ENCODE measurements at regions not wholly inside any gene's neighbourhood (a gene's known extent, or its start where the extent isn't known, plus 50 kb on each side); places are given as distances from the start of the nearest gene placed in this dataset.

DNA sequence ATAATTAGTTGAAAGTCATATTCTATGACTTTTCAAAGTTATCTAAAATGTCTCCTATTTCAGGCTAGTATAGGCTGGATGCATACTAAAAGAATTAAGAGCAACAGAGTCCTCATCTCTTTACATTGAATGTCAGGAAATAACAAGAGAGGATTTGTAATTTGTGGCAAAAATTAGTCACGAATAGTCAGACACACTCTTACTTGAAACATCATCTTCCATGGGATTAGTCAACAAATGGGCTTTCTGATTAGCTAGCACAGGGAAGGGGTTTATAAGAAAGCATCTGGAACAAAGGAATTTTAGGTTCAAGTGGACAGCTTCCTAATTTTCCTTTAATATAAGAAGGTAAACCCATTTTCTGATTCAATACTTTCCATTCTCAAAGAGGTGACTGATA, 330.3 kb upstream of the MEX3C start:
- TF ChIP-seq, protein P1, sequence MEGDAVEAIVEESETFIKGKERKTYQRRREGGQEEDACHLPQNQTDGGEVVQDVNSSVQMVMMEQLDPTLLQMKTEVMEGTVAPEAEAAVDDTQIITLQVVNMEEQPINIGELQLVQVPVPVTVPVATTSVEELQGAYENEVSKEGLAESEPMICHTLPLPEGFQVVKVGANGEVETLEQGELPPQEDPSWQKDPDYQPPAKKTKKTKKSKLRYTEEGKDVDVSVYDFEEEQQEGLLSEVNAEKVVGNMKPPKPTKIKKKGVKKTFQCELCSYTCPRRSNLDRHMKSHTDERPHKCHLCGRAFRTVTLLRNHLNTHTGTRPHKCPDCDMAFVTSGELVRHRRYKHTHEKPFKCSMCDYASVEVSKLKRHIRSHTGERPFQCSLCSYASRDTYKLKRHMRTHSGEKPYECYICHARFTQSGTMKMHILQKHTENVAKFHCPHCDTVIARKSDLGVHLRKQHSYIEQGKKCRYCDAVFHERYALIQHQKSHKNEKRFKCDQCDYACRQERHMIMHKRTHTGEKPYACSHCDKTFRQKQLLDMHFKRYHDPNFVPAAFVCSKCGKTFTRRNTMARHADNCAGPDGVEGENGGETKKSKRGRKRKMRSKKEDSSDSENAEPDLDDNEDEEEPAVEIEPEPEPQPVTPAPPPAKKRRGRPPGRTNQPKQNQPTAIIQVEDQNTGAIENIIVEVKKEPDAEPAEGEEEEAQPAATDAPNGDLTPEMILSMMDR (IDR thresholded peaks at IDR 0.05): no peak
- TF ChIP-seq POLR2A (IDR thresholded peaks at IDR 0.05): no peak

Measured in heart left ventricle (tissue), 13 donors.